HL-60 (cell line): ENCODE measurements at regions not wholly inside any gene's neighbourhood (a gene's known extent, or its start where the extent isn't known, plus 50 kb on each side); places are given as distances from the start of the nearest gene placed in this dataset.

Source experiments
- DNase-seq, 2 experiments: peaks; one replicate each; pipeline ENCODE4 v3.0.0-alpha.2; 2010 to 2020; ENCODE audit warnings: low read depth in 1 of 2, low spot score in 1 of 2
- H3K27ac ChIP-seq: fragments of 250-450 bp; sonication (Bioruptor Pico); replicated peaks from 2 replicates; pipeline ENCODE4 v1.5.1; 2020; ENCODE audit warnings: mild to moderate bottlenecking, moderate library complexity
- H3K27me3 ChIP-seq: fragments of 250-450 bp; sonication (Bioruptor Pico); 2 replicates; pipeline ENCODE4 v1.5.1; 2021; ENCODE audit warnings: mild to moderate bottlenecking, moderate library complexity; ENCODE audit not compliant: insufficient read depth, poor library complexity, severe bottlenecking
- H3K4me3 ChIP-seq: replicated peaks from 2 replicates; pipeline ENCODE4 v1.5.1; 2011; ENCODE audit warnings: mild to moderate bottlenecking, control low read depth, low read length; ENCODE audit not compliant: insufficient read depth
- CTCF ChIP-seq: IDR thresholded peaks from one replicate; pipeline ENCODE4 v1.5.1; 2011; ENCODE audit warnings: low read length, control low read depth, inconsistent platforms; ENCODE audit not compliant: insufficient read depth
- GABPA ChIP-seq: IDR thresholded peaks from 2 replicates; pipeline ENCODE4 v1.6.1; 2012; ENCODE audit warnings: low read depth
- POLR2AphosphoS5 ChIP-seq: IDR thresholded peaks from 2 replicates; pipeline ENCODE4 v1.6.1; 2012; ENCODE audit warnings: low read depth
- SPI1 ChIP-seq: IDR thresholded peaks from 2 replicates; pipeline ENCODE4 v1.6.1; 2012; ENCODE audit warnings: low read depth, mild to moderate bottlenecking, borderline replicate concordance
- TF ChIP-seq, protein P1 (sequence below): IDR thresholded peaks from 2 replicates; pipeline ENCODE4 v1.6.1; 2012; ENCODE audit warnings: low read depth; ENCODE audit not compliant: insufficient replicate concordance

DNA sequence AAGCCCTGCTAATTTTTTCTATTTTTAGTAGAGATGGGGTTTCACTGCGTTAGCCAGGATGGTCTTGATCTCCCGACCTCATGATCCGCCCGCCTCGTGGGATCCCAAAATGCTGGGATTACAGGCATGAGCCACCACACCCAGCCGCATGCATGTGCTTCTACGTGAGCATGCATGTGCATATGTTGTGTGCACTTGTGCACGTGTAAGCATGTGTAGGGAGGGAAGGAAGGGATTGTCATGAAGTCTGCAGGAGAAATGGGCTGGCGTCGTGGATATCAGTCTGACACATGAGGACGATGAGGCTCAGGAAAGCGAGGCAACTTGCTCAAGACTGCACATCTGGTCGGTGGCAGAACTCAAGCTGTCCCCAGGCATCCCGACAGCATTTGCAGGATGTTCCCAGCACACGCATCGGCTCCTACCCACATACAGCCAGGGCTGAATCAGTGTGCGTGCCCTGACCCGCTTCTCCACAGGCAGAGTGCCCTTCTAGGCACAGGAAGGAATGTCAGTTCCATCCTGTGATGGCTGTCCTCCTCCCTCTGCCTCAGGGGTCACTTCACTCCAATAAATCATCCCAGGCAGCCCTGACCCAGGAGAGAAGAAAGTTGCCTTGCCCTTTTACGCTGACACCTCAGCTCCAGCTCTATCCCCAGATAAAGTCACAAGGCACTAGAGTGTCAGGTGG is 49.9 kb upstream of the SLC14A2 start:
- TF ChIP-seq, protein P1, sequence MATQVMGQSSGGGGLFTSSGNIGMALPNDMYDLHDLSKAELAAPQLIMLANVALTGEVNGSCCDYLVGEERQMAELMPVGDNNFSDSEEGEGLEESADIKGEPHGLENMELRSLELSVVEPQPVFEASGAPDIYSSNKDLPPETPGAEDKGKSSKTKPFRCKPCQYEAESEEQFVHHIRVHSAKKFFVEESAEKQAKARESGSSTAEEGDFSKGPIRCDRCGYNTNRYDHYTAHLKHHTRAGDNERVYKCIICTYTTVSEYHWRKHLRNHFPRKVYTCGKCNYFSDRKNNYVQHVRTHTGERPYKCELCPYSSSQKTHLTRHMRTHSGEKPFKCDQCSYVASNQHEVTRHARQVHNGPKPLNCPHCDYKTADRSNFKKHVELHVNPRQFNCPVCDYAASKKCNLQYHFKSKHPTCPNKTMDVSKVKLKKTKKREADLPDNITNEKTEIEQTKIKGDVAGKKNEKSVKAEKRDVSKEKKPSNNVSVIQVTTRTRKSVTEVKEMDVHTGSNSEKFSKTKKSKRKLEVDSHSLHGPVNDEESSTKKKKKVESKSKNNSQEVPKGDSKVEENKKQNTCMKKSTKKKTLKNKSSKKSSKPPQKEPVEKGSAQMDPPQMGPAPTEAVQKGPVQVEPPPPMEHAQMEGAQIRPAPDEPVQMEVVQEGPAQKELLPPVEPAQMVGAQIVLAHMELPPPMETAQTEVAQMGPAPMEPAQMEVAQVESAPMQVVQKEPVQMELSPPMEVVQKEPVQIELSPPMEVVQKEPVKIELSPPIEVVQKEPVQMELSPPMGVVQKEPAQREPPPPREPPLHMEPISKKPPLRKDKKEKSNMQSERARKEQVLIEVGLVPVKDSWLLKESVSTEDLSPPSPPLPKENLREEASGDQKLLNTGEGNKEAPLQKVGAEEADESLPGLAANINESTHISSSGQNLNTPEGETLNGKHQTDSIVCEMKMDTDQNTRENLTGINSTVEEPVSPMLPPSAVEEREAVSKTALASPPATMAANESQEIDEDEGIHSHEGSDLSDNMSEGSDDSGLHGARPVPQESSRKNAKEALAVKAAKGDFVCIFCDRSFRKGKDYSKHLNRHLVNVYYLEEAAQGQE, result no peak
- TF ChIP-seq CTCF (no peak), POLR2AphosphoS5 (no peak), GABPA (no peak), SPI1 (no peak)
- no peak for DNase-seq
- Histone ChIP-seq H3K27ac (no peak overlapping the region), H3K27me3 (no peaks in the 10 kb centered on the region), H3K4me3 (no peak overlapping the region)
